ENCODE measurements at regions not wholly inside any gene's neighbourhood (a gene's known extent, or its start where the extent isn't known, plus 50 kb on each side); places are given as distances from the start of the nearest gene placed in this dataset.
"Not testable (repeated sequence)": the region's sequence is repeated elsewhere in the genome, so short reads cannot be mapped to it uniquely, and the experiment has no call there.

GRCh38 chr17:15802917-15803316 is 70.8 kb downstream of the TBC1D26 start:
- ATAC-seq; H3K4me3 ChIP-seq; H3K27ac ChIP-seq; H3K36me3 ChIP-seq; DNase-seq; intact Hi-C loops (cut with DNase I); FAIRE-seq; H3K27me3 ChIP-seq; H3K4me1 ChIP-seq; H3K9me3 ChIP-seq: not testable (repeated sequence)
- 89 to 94% methylated on average over 1 of the region's 1 CpG for WGBS, 2 donors

- H3K4me3 ChIP-seq; H3K9me3 ChIP-seq; H3K4me1 ChIP-seq; intact Hi-C loops (cut with DNase I); H3K27me3 ChIP-seq; FAIRE-seq; DNase-seq; H3K27ac ChIP-seq; ATAC-seq; H3K36me3 ChIP-seq: not testable (repeated sequence)
- WGBS, 2 donors: 60 to 76% methylated on average over 2 to 3 of the region's 4 CpGs
Observed at GRCh38 chr17:15806825-15807224, 74.7 kb downstream of the TBC1D26 start.

- H3K9me3 ChIP-seq; H3K27ac ChIP-seq; H3K27me3 ChIP-seq; H3K36me3 ChIP-seq; DNase-seq; intact Hi-C loops (cut with DNase I); FAIRE-seq; H3K4me1 ChIP-seq; H3K4me3 ChIP-seq; ATAC-seq: not testable (repeated sequence)
- WGBS, 2 donors: 71 to 83% methylated on average over 4 to 6 of the region's 7 CpGs
Observed at GRCh38 chr17:15813388-15813787, 81.3 kb downstream of the TBC1D26 start.

GRCh38 chr17:15814003-15814402 is 81.9 kb downstream of the TBC1D26 start:
- 39 to 52% methylated on average over 3 of the region's 3 CpGs for WGBS, 2 donors
- H3K4me3 ChIP-seq; H3K4me1 ChIP-seq; ATAC-seq; intact Hi-C loops (cut with DNase I); H3K27ac ChIP-seq; H3K27me3 ChIP-seq; FAIRE-seq; H3K36me3 ChIP-seq; DNase-seq; H3K9me3 ChIP-seq: not testable (repeated sequence)

GRCh38 chr17:15817861-15818260 is 85.8 kb downstream of the TBC1D26 start:
- FAIRE-seq; H3K27ac ChIP-seq; DNase-seq; H3K4me1 ChIP-seq; H3K27me3 ChIP-seq; ATAC-seq; intact Hi-C loops (cut with DNase I); H3K9me3 ChIP-seq; H3K4me3 ChIP-seq; H3K36me3 ChIP-seq: not testable (repeated sequence)
- WGBS, 2 donors: 91 to 94% methylated on average over 17 to 19 of the region's 20 CpGs

GRCh38 chr17:15822280-15822679 is 90.2 kb downstream of the TBC1D26 start:
- FAIRE-seq; intact Hi-C loops (cut with DNase I); H3K27me3 ChIP-seq; ATAC-seq; H3K4me1 ChIP-seq; H3K36me3 ChIP-seq; H3K27ac ChIP-seq; H3K9me3 ChIP-seq; DNase-seq; H3K4me3 ChIP-seq: not testable (repeated sequence)
- WGBS, 2 donors: 50 to 63% methylated on average over 5 of the region's 5 CpGs

- not testable (repeated sequence) for H3K27ac ChIP-seq, H3K4me1 ChIP-seq, H3K9me3 ChIP-seq, H3K36me3 ChIP-seq, H3K27me3 ChIP-seq, H3K4me3 ChIP-seq
- intact Hi-C loops (cut with DNase I): loop anchor here in 1 of 3 donors (5.0 kb wide), 1 partner anchor 168 kb away; the partner anchor contains the start of genes TTC19 and ZSWIM7
- peak; percentile 29 for FAIRE-seq
- peak; percentile 70 to 91 (median 86) for DNase-seq
- 4 to 6% methylated on average over 10 of the region's 10 CpGs for WGBS, 2 donors
- peak; percentile 99 to 100 (median 100) for ATAC-seq
- peak; percentile 68 to 85 (median 80) for TF ChIP-seq CTCF (IDR thresholded peaks at IDR 0.05)
Observed at GRCh38 chr17:15828727-15829314, 96.7 kb downstream of the TBC1D26 start.

GRCh38 chr17:15830221-15830620 is 98.1 kb downstream of the TBC1D26 start:
- H3K27ac ChIP-seq; H3K4me3 ChIP-seq; H3K27me3 ChIP-seq; H3K4me1 ChIP-seq; H3K9me3 ChIP-seq; intact Hi-C loops (cut with DNase I); ATAC-seq; H3K36me3 ChIP-seq; FAIRE-seq; DNase-seq: not testable (repeated sequence)
- WGBS, 2 donors: 55 to 67% methylated on average over 4 of the region's 4 CpGs

GRCh38 chr17:15831182-15831581 is 99.1 kb downstream of the TBC1D26 start:
- not testable (repeated sequence) for ATAC-seq
- WGBS, 2 donors: 46 to 80% methylated on average over 6 of the region's 6 CpGs

GRCh38 chr17:15832921-15833480 is 100.9 kb downstream of the TBC1D26 start:
- DNase-seq; H3K9me3 ChIP-seq; H3K27ac ChIP-seq; H3K27me3 ChIP-seq; H3K36me3 ChIP-seq; ATAC-seq; H3K4me3 ChIP-seq; H3K4me1 ChIP-seq; intact Hi-C loops (cut with DNase I); FAIRE-seq: not testable (repeated sequence)
- 78 to 84% methylated on average over 11 of the region's 11 CpGs for WGBS, 2 donors

More at GRCh38 chr17:15831182-15831581, 99.1 kb downstream of the TBC1D26 start:
- DNase-seq; H3K4me3 ChIP-seq; FAIRE-seq; H3K27me3 ChIP-seq; H3K36me3 ChIP-seq; H3K27ac ChIP-seq; H3K4me1 ChIP-seq; H3K9me3 ChIP-seq; intact Hi-C loops (cut with DNase I): not testable (repeated sequence)

- DNase-seq; H3K4me1 ChIP-seq; H3K9me3 ChIP-seq; ATAC-seq; H3K4me3 ChIP-seq; H3K36me3 ChIP-seq; H3K27ac ChIP-seq; FAIRE-seq; intact Hi-C loops (cut with DNase I); H3K27me3 ChIP-seq: not testable (repeated sequence)
- WGBS, 2 donors: 57 to 76% methylated on average over 2 to 5 of the region's 5 CpGs
Observed at GRCh38 chr17:15833890-15834289, 101.8 kb downstream of the TBC1D26 start.
